HepG2 (cell line): ENCODE measurements at regions not wholly inside any gene's neighbourhood (a gene's known extent, or its start where the extent isn't known, plus 50 kb on each side); places are given as distances from the start of the nearest gene placed in this dataset.

Experiments used
- NONO ChIP-seq, 2 experiments: fragments of 450-650 bp in 1 of 2; sonication (generic) in 1 of 2; formaldehyde crosslinking in 1 of 2; IDR thresholded peaks in 1 of 2; conservative IDR thresholded peaks in 1 of 2; 2 replicates each; pipeline versions ENCODE4 v1.6.1 to v1.8.0; 2017 to 2022; ENCODE audit warnings: mild to moderate bottlenecking in 1 of 2, missing genetic modification reagents in 1 of 2, moderate library complexity in 1 of 2
- PITX1 ChIP-seq: sonication (generic); formaldehyde crosslinking; IDR thresholded peaks from 2 replicates; pipeline ENCODE4 v1.5.1; 2020; ENCODE audit warnings: mild to moderate bottlenecking, missing genetic modification reagents
- TCF7L2 ChIP-seq: IDR thresholded peaks from 2 replicates; pipeline ENCODE4 v1.6.1; 2011; ENCODE audit warnings: mild to moderate bottlenecking, low read depth, low read length, moderate library complexity
- ZNF552 ChIP-seq: sonication (generic); formaldehyde crosslinking; IDR thresholded peaks from 2 replicates; pipeline ENCODE4 v1.9.0; 2022; ENCODE audit warnings: missing genetic modification reagents, mild to moderate bottlenecking, borderline replicate concordance
- TF ChIP-seq, protein P1 (sequence below): sonication (generic); formaldehyde crosslinking; IDR thresholded peaks from 2 replicates; pipeline ENCODE4 v1.5.0; 2020; ENCODE audit warnings: mild to moderate bottlenecking, missing genetic modification reagents
- TF ChIP-seq, protein P2 (sequence below): sonication (generic); formaldehyde crosslinking; IDR thresholded peaks from 2 replicates; pipeline ENCODE4 v1.5.0; 2020; ENCODE audit warnings: mild to moderate bottlenecking, missing genetic modification reagents, moderate library complexity

DNA sequence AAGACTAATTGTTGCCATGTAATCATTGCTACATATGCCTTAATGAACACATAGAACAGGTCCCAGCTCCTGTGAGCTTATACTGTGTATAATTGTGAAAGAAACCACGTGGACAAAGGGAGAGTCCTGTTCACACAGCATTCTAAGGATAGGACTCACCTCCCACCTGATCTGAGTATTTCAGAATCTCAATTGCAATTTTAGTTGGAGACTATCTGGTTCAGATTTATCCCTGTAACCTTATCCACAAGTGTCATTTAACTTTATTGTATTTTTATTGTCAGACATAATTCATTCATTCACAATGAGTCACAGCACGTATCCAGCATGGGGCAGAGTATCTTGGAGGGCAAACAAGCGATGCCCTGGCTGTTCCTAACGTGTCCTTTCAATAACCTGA, 448.3 kb downstream of the NTRK2 start:
- TF ChIP-seq NONO (IDR thresholded peaks at IDR 0.05) (no peak), NONO (CRISPR knock-in tag; conservative IDR thresholded peaks at IDR 0.05) (no peak), TCF7L2 (no peak), PITX1 (CRISPR knock-in tag) (no peak), ZNF552 (CRISPR knock-in tag) (no peak)
- TF ChIP-seq, protein P1, sequence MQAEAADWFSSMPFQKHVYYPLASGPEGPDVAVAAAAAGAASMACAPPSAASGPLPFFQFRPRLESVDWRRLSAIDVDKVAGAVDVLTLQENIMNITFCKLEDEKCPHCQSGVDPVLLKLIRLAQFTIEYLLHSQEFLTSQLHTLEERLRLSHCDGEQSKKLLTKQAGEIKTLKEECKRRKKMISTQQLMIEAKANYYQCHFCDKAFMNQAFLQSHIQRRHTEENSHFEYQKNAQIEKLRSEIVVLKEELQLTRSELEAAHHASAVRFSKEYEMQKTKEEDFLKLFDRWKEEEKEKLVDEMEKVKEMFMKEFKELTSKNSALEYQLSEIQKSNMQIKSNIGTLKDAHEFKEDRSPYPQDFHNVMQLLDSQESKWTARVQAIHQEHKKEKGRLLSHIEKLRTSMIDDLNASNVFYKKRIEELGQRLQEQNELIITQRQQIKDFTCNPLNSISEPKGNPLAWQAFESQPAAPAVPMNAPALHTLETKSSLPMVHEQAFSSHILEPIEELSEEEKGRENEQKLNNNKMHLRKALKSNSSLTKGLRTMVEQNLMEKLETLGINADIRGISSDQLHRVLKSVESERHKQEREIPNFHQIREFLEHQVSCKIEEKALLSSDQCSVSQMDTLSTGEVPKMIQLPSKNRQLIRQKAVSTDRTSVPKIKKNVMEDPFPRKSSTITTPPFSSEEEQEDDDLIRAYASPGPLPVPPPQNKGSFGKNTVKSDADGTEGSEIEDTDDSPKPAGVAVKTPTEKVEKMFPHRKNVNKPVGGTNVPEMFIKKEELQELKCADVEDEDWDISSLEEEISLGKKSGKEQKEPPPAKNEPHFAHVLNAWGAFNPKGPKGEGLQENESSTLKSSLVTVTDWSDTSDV (CRISPR knock-in tag) = no peak
- TF ChIP-seq, protein P2, sequence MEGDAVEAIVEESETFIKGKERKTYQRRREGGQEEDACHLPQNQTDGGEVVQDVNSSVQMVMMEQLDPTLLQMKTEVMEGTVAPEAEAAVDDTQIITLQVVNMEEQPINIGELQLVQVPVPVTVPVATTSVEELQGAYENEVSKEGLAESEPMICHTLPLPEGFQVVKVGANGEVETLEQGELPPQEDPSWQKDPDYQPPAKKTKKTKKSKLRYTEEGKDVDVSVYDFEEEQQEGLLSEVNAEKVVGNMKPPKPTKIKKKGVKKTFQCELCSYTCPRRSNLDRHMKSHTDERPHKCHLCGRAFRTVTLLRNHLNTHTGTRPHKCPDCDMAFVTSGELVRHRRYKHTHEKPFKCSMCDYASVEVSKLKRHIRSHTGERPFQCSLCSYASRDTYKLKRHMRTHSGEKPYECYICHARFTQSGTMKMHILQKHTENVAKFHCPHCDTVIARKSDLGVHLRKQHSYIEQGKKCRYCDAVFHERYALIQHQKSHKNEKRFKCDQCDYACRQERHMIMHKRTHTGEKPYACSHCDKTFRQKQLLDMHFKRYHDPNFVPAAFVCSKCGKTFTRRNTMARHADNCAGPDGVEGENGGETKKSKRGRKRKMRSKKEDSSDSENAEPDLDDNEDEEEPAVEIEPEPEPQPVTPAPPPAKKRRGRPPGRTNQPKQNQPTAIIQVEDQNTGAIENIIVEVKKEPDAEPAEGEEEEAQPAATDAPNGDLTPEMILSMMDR (CRISPR knock-in tag) = no peak
